ENCODE measurements at regions not wholly inside any gene's neighbourhood (a gene's known extent, or its start where the extent isn't known, plus 50 kb on each side); places are given as distances from the start of the nearest gene placed in this dataset.

DNA sequence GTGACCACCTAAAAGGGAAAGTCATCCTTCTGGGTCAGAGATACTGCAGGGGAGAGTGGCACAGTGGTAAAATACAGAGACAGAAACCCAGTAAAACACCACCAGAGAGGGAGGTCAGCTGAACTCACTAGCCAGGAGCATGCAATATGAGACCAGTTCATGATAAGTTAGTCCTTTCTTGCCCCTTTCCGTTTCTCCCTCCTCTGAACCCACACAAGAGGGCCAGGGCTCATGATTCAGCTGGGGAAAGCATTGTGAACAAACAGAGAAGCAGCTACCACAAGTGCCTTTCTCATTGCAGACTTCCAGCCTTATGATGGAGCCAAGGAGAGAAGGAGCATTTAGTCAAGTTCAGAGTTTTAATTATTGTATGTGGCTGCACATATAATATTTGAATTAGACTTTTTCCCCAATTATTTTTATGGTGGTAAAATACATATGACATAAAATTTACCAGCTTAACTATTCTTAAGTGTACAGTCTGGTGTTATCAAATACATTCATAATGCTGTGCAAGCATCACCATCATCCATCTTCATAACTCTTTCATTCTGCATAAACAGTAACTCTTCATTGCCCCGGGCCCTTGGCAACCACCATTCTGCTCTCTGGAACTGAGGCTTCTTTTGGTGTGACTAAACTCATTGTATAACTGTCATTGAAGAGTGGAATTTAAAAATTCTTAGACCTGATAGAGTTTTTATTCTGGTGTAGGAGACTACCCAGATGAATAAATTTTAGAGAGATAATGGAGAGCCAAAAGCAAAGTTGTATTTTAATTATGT lies 114.6 kb downstream of the DDIT4L start:
- H3K36me3 ChIP-seq (ENCODE audit: control insufficient read depth, insufficient read depth, low read length): no peaks in the 10 kb centered on the region

DNA sequence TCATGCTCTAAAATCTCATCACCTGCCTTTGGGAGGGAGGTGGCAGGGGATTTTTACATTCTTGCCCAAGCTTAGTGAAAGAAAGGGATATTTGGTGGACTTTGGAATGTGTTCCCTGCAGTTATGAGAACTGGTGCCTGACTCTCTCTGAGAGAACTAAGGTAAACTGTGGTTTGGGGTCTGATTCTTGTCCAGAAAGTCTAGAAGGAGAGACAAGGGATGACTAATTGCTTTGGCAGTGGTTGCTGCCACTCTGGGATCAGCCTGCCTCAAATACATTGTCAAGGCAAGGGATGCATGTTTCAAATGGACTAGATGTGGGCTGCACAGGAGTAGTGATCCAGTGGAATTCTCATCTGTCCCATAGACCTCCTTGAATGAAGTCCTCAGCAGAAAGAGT lies 115.2 kb downstream of the DDIT4L start:
- H3K36me3 ChIP-seq (ENCODE audit: control insufficient read depth, insufficient read depth, low read length): no peaks in the 10 kb centered on the region
- H3K27me3 ChIP-seq (replicated peaks; ENCODE audit: control insufficient read depth, insufficient read depth, low read length): no peaks in the 10 kb centered on the region
- TF ChIP-seq, protein P1, sequence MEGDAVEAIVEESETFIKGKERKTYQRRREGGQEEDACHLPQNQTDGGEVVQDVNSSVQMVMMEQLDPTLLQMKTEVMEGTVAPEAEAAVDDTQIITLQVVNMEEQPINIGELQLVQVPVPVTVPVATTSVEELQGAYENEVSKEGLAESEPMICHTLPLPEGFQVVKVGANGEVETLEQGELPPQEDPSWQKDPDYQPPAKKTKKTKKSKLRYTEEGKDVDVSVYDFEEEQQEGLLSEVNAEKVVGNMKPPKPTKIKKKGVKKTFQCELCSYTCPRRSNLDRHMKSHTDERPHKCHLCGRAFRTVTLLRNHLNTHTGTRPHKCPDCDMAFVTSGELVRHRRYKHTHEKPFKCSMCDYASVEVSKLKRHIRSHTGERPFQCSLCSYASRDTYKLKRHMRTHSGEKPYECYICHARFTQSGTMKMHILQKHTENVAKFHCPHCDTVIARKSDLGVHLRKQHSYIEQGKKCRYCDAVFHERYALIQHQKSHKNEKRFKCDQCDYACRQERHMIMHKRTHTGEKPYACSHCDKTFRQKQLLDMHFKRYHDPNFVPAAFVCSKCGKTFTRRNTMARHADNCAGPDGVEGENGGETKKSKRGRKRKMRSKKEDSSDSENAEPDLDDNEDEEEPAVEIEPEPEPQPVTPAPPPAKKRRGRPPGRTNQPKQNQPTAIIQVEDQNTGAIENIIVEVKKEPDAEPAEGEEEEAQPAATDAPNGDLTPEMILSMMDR (IDR thresholded peaks at IDR 0.05; ENCODE audit: insufficient read depth, low read length, poor library complexity, severe bottlenecking): no peak
- DNase-seq (ENCODE audit: extremely low read depth, insufficient read length): no peak
- no peak overlapping the region for H3K4me3 ChIP-seq (replicated peaks; ENCODE audit: low read depth, low read length)

More for the DNA sequence above, 114.6 kb downstream of the DDIT4L start:
- TF ChIP-seq, protein P1 (IDR thresholded peaks at IDR 0.05; ENCODE audit: insufficient read depth, low read length, poor library complexity, severe bottlenecking): no peak
- Histone ChIP-seq H3K4me3 (replicated peaks; ENCODE audit: low read depth, low read length) (no peak overlapping the region), H3K27me3 (replicated peaks; ENCODE audit: control insufficient read depth, insufficient read depth, low read length) (no peaks in the 10 kb centered on the region)
- DNase-seq (ENCODE audit: extremely low read depth, insufficient read length): no peak

DNA sequence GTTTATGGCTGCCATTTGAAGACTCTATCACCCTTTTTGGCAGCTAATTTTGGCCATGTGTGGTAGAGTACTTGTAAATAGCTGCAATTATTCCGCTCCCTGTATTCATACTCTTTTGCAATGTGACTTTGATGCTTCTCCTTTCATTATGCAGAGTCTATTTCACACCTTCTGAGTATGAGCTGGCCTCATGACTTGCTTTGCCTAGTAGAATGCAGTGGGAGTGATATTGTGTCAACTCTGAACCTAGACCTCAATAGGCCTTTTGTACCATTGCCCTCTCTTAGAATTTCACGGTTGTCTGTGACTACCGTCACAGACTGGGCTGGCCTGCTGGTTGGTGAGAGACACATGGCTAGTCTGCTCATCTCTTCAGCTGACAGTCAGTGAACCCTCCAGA lies 118.8 kb downstream of the DDIT4L start:
- DNase-seq (ENCODE audit: extremely low read depth, insufficient read length): no peak
- TF ChIP-seq, protein P1 (IDR thresholded peaks at IDR 0.05; ENCODE audit: insufficient read depth, low read length, poor library complexity, severe bottlenecking): no peak
- no peak overlapping the region for H3K4me3 ChIP-seq (replicated peaks; ENCODE audit: low read depth, low read length)
- H3K36me3 ChIP-seq (ENCODE audit: control insufficient read depth, insufficient read depth, low read length): no peaks in the 10 kb centered on the region
- no peaks in the 10 kb centered on the region; the same call in 1 of the 2 replicates for H3K27me3 ChIP-seq (replicated peaks; ENCODE audit: control insufficient read depth, insufficient read depth, low read length)

DNA sequence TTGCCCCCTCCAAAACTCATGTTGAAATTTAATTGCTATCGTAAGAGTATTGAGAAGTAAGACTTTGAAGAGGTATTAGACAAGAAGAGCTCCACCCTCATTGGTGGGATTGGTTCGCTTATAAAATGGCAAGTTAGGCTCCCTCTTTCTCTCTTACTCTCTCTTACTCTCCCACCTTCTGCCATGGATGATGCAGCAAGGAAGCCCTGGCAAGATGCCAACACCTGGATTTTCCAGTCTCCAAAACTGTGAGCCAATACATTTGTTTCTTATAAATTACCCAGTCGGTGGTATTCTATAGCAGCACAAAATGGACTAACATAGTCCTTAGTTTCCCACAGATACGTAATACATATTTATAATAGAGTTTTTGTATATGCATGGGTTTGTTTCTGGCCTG lies 119.4 kb downstream of the DDIT4L start:
- H3K36me3 ChIP-seq (ENCODE audit: control insufficient read depth, insufficient read depth, low read length): no peaks in the 10 kb centered on the region
- H3K4me3 ChIP-seq (replicated peaks; ENCODE audit: low read depth, low read length): no peak overlapping the region
- H3K27me3 ChIP-seq (replicated peaks; ENCODE audit: control insufficient read depth, insufficient read depth, low read length): no peaks in the 10 kb centered on the region; the same call in none of the 2 replicates
- DNase-seq (ENCODE audit: extremely low read depth, insufficient read length): no peak
- TF ChIP-seq, protein P1 (IDR thresholded peaks at IDR 0.05; ENCODE audit: insufficient read depth, low read length, poor library complexity, severe bottlenecking): no peak

DNA sequence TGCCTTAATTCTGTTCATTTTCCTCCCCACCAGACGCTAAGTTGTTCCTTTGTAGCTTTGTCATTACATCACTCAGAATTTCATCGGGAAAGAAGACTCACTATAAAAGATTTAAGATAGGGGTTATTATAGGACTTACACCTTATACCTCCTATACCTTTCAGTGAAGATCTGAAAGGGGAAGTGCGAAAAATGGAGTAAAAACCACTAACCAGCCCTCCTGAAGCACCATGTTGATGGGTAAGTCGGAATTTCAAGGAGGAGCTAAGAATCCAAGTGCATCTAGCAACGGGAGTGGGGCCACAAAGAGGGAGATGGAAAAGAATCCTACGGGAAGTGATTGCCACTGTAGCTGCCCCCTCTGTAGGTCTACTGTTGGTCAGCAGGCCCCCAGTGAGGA lies 119.1 kb upstream of the H2AZ1 start:
- TF ChIP-seq, protein P1 (IDR thresholded peaks at IDR 0.05; ENCODE audit: insufficient read depth, low read length, poor library complexity, severe bottlenecking): no peak
- Histone ChIP-seq H3K27me3 (replicated peaks; ENCODE audit: control insufficient read depth, insufficient read depth, low read length) (no peaks in the 10 kb centered on the region; the same call in none of the 2 replicates), H3K4me3 (replicated peaks; ENCODE audit: low read depth, low read length) (no peak overlapping the region), H3K36me3 (ENCODE audit: control insufficient read depth, insufficient read depth, low read length) (no peaks in the 10 kb centered on the region)
- DNase-seq (ENCODE audit: extremely low read depth, insufficient read length): no peak
